ENCODE measurements at regions not wholly inside any gene's neighbourhood (a gene's known extent, or its start where the extent isn't known, plus 50 kb on each side); places are given as distances from the start of the nearest gene placed in this dataset.
"Not testable (repeated sequence)": the region's sequence is repeated elsewhere in the genome, so short reads cannot be mapped to it uniquely, and the experiment has no call there.

- Mint-ChIP-seq H3K9me3 (ENCODE audit: low read depth, unreplicated experiment) (peaks cover 8% of the 10 kb centered on the region), H3K36me3 (ENCODE audit: insufficient read depth, unreplicated experiment) (no peaks in the 10 kb centered on the region), H3K27ac (ENCODE audit: unreplicated experiment) (no peak overlapping the region), H3K4me1 (ENCODE audit: low read depth, unreplicated experiment) (no peaks in the 10 kb centered on the region), H3K27me3 (ENCODE audit: unreplicated experiment) (peaks cover 9% of the 10 kb centered on the region), H3K4me3 (ENCODE audit: low read depth, unreplicated experiment) (no peak overlapping the region)
- intact Hi-C loops (cut with micrococcal nuclease; ENCODE audit: unreplicated experiment) = no loop called here
- BruUV-seq (replicated peaks) = no TSS peak
- TF ChIP-seq, protein P1, sequence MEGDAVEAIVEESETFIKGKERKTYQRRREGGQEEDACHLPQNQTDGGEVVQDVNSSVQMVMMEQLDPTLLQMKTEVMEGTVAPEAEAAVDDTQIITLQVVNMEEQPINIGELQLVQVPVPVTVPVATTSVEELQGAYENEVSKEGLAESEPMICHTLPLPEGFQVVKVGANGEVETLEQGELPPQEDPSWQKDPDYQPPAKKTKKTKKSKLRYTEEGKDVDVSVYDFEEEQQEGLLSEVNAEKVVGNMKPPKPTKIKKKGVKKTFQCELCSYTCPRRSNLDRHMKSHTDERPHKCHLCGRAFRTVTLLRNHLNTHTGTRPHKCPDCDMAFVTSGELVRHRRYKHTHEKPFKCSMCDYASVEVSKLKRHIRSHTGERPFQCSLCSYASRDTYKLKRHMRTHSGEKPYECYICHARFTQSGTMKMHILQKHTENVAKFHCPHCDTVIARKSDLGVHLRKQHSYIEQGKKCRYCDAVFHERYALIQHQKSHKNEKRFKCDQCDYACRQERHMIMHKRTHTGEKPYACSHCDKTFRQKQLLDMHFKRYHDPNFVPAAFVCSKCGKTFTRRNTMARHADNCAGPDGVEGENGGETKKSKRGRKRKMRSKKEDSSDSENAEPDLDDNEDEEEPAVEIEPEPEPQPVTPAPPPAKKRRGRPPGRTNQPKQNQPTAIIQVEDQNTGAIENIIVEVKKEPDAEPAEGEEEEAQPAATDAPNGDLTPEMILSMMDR (IDR thresholded peaks at IDR 0.05; ENCODE audit: unreplicated experiment) = no peak
- CTCF ChIA-PET = no interaction called here
- no peak for DNase-seq
These were observed 319.6 kb downstream of the FAM72C start for GRCh38 chr1:143652187-143652586.

- Mint-ChIP-seq H3K36me3 (ENCODE audit: insufficient read depth, unreplicated experiment) (no peaks in the 10 kb centered on the region), H3K4me1 (ENCODE audit: low read depth, unreplicated experiment) (no peaks in the 10 kb centered on the region), H3K9me3 (ENCODE audit: low read depth, unreplicated experiment) (peaks cover 8% of the 10 kb centered on the region), H3K4me3 (ENCODE audit: low read depth, unreplicated experiment) (no peak overlapping the region), H3K27ac (ENCODE audit: unreplicated experiment) (no peak overlapping the region), H3K27me3 (ENCODE audit: unreplicated experiment) (peaks cover 9% of the 10 kb centered on the region)
- DNase-seq = no peak
- intact Hi-C loops (cut with micrococcal nuclease; ENCODE audit: unreplicated experiment) = no loop called here
- TF ChIP-seq, protein P1 (IDR thresholded peaks at IDR 0.05; ENCODE audit: unreplicated experiment) = no peak
- BruUV-seq (replicated peaks) = no TSS peak
- CTCF ChIA-PET = no interaction called here
These were observed 320.3 kb downstream of the FAM72C start for GRCh38 chr1:143651350-143651992.

DNA sequence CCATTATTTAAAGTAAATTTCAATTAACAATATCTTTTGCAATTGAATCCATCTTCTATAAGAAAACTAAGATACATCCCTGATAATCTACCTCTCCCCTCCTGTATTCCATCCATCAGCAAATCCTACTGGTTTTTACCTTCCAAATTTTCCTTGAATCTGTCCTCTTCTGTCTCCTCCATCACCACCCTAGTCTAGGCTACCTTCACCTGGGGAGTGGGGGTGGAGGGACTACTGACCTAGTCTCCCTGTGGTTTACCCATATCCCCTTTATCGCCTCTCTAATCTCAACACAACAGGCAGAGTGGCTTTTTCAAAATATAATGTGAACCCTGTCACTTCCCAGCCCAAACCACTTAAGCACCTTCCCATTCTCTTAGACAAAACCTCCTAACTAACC is 327.8 kb downstream of the FAM72C start:
- CTCF ChIA-PET; H3K27me3 Mint-ChIP-seq (ENCODE audit: unreplicated experiment); BruUV-seq (replicated peaks); intact Hi-C loops (cut with micrococcal nuclease; ENCODE audit: unreplicated experiment); H3K4me1 Mint-ChIP-seq (ENCODE audit: low read depth, unreplicated experiment); H3K9me3 Mint-ChIP-seq (ENCODE audit: low read depth, unreplicated experiment); H3K27ac Mint-ChIP-seq (ENCODE audit: unreplicated experiment); H3K4me3 Mint-ChIP-seq (ENCODE audit: low read depth, unreplicated experiment); H3K36me3 Mint-ChIP-seq (ENCODE audit: insufficient read depth, unreplicated experiment); DNase-seq: not testable (repeated sequence)

DNA sequence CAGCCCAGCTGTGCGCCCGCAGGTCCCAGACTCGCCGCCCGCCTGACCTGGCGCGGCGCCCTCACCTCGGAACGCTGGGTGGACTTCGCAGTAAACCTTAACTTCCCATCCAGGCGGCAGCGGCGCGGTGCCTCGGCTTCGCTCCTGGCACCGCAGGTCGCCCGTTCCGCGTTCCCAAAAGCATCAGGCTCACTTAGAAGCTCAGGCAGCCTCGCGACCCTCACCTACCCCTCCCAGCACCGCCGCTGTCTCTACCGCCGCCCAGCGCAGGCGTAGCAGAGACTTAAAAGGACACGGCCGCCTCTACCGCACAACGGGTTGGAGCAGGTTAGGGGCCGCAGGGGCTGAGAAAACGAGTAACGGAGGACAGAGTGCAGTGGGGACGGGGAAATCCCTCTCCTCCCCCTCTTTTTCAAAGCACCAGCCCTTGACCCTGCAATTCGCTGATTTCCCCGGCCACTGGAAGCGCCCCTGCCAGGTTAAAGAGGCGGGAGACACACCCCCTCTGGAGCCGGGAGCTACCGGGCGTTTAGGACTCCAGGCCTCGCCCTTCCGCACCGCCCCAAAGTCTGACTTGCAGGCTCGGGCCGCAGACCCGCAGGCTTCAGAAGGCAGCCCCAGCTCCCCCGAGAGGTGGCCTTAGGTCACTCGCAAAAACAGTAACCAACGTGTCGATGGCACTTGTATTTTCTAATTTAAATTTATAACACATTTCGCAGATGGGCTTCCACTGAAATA is 328.5 kb downstream of the FAM72C start:
- Mint-ChIP-seq H3K4me3 (ENCODE audit: low read depth, unreplicated experiment) (no peak overlapping the region), H3K4me1 (ENCODE audit: low read depth, unreplicated experiment) (no peaks in the 10 kb centered on the region), H3K9me3 (ENCODE audit: low read depth, unreplicated experiment) (no peaks in the 10 kb centered on the region), H3K36me3 (ENCODE audit: insufficient read depth, unreplicated experiment) (no peaks in the 10 kb centered on the region), H3K27ac (ENCODE audit: unreplicated experiment) (no peak overlapping the region), H3K27me3 (ENCODE audit: unreplicated experiment) (no peaks in the 10 kb centered on the region)
- TF ChIP-seq, protein P1 (IDR thresholded peaks at IDR 0.05; ENCODE audit: unreplicated experiment) = no peak
- CTCF ChIA-PET = no interaction called here
- DNase-seq = no peak
- intact Hi-C loops (cut with micrococcal nuclease; ENCODE audit: unreplicated experiment) = no loop called here
- no TSS peak for BruUV-seq (replicated peaks)

GRCh38 chr1:143625886-143626285 is 345.9 kb downstream of the FAM72C start:
- intact Hi-C loops (cut with micrococcal nuclease; ENCODE audit: unreplicated experiment) = no loop called here
- CTCF ChIA-PET = no interaction called here
- DNase-seq = no peak
- H3K4me1 Mint-ChIP-seq (ENCODE audit: low read depth, unreplicated experiment) = no peaks in the 10 kb centered on the region
- peaks cover 22% of the 10 kb centered on the region for H3K27me3 Mint-ChIP-seq (ENCODE audit: unreplicated experiment)
- BruUV-seq (replicated peaks) = no TSS peak
- no peak overlapping the region for H3K4me3 Mint-ChIP-seq (ENCODE audit: low read depth, unreplicated experiment)
- TF ChIP-seq, protein P1 (IDR thresholded peaks at IDR 0.05; ENCODE audit: unreplicated experiment) = no peak
- no peak overlapping the region for H3K27ac Mint-ChIP-seq (ENCODE audit: unreplicated experiment)
- H3K36me3 Mint-ChIP-seq (ENCODE audit: insufficient read depth, unreplicated experiment) = no peaks in the 10 kb centered on the region
- no peaks in the 10 kb centered on the region for H3K9me3 Mint-ChIP-seq (ENCODE audit: low read depth, unreplicated experiment)

All from Calu3 (cell line).